Neural progenitor cell (in vitro differentiated cells): ENCODE measurements at regions not wholly inside any gene's neighbourhood (a gene's known extent, or its start where the extent isn't known, plus 50 kb on each side); places are given as distances from the start of the nearest gene placed in this dataset.
A peak's percentile ranks its signal among the peaks of the same experiment; 100 is the strongest.

Experiments used
- DNase-seq: peaks from one replicate; pipeline ENCODE4 v3.0.0-alpha.2; 2016; ENCODE audit warnings: low spot score
- H2AFZ ChIP-seq: fragments of 200-600 bp; sonication (generic); replicated peaks from 2 replicates; pipeline ENCODE4 v1.6.1; 2016; ENCODE audit warnings: antibody characterized with exemption
- H3F3A ChIP-seq: fragments of 200-600 bp; sonication (generic); 2 replicates; pipeline ENCODE4 v1.6.1; 2016; ENCODE audit warnings: antibody characterized with exemption, low read depth
- H3K27ac ChIP-seq: fragments of 200-600 bp; sonication (generic); 2 replicates; pipeline ENCODE4 v1.5.1; 2016; ENCODE audit warnings: mild to moderate bottlenecking
- H3K27me3 ChIP-seq: fragments of 200-600 bp; sonication (generic); 2 replicates; pipeline ENCODE4 v1.6.1; 2016; ENCODE audit warnings: mild to moderate bottlenecking, moderate library complexity
- H3K36me3 ChIP-seq: fragments of 200-600 bp; sonication (generic); 2 replicates; pipeline ENCODE4 v1.5.1; 2016
- H3K4me1 ChIP-seq: fragments of 200-600 bp; sonication (generic); 2 replicates; pipeline ENCODE4 v1.6.1; 2016; ENCODE audit warnings: mixed run types
- H3K4me2 ChIP-seq: fragments of 200-600 bp; sonication (generic); 2 replicates; pipeline ENCODE4 v1.6.1; 2016
- H3K4me3 ChIP-seq: fragments of 200-600 bp; sonication (generic); 2 replicates; pipeline ENCODE4 v1.5.1; 2016
- H3K79me2 ChIP-seq: fragments of 200-600 bp; sonication (generic); 2 replicates; pipeline ENCODE4 v1.6.1; 2016; ENCODE audit warnings: low read depth
- H3K9ac ChIP-seq: fragments of 200-600 bp; sonication (generic); 2 replicates; pipeline ENCODE4 v1.6.1; 2016
- H3K9me3 ChIP-seq: fragments of 200-600 bp; sonication (generic); 2 replicates; pipeline ENCODE4 v1.5.1; 2016; ENCODE audit warnings: low read depth
- H4K20me1 ChIP-seq: fragments of 200-600 bp; sonication (generic); 2 replicates; pipeline ENCODE4 v1.6.1; 2016; ENCODE audit warnings: low read depth
- H3K27ac Mint-ChIP-seq: 3 replicates; pipeline ENCODE4 v1.8.0; 2021; ENCODE audit warnings: mixed read lengths
- H3K27me3 Mint-ChIP-seq: 2 replicates; pipeline ENCODE4 v1.8.0; 2022; ENCODE audit warnings: low read depth, mild to moderate bottlenecking, inconsistent platforms, moderate library complexity, mixed read lengths; ENCODE audit not compliant: insufficient read depth
- H3K36me3 Mint-ChIP-seq: 3 replicates; pipeline ENCODE4 v1.8.0; 2021; ENCODE audit warnings: mixed read lengths
- H3K4me1 Mint-ChIP-seq: 3 replicates; pipeline ENCODE4 v1.8.0; 2021; ENCODE audit warnings: mixed read lengths
- H3K4me3 Mint-ChIP-seq: 3 replicates; pipeline ENCODE4 v1.8.0; 2021; ENCODE audit warnings: mild to moderate bottlenecking, moderate library complexity, mixed read lengths
- H3K9me3 Mint-ChIP-seq: 3 replicates; pipeline ENCODE4 v1.8.0; 2020; ENCODE audit warnings: mixed read lengths
- CTCF ChIP-seq: fragments of 200-600 bp; sonication (generic); IDR thresholded peaks from 2 replicates; pipeline ENCODE4 v1.5.1; 2017; ENCODE audit warnings: antibody characterized with exemption, mild to moderate bottlenecking
- EZH2 ChIP-seq: fragments of 200-600 bp; sonication (generic); IDR thresholded peaks from 2 replicates; pipeline ENCODE4 v1.6.1; 2017; ENCODE audit warnings: antibody characterized with exemption, mild to moderate bottlenecking, moderate library complexity
- EZH2phosphoT487 ChIP-seq: fragments of 200-600 bp; sonication (generic); IDR thresholded peaks from 2 replicates; pipeline ENCODE4 v1.6.1; 2017; ENCODE audit warnings: antibody characterized with exemption

DNA sequence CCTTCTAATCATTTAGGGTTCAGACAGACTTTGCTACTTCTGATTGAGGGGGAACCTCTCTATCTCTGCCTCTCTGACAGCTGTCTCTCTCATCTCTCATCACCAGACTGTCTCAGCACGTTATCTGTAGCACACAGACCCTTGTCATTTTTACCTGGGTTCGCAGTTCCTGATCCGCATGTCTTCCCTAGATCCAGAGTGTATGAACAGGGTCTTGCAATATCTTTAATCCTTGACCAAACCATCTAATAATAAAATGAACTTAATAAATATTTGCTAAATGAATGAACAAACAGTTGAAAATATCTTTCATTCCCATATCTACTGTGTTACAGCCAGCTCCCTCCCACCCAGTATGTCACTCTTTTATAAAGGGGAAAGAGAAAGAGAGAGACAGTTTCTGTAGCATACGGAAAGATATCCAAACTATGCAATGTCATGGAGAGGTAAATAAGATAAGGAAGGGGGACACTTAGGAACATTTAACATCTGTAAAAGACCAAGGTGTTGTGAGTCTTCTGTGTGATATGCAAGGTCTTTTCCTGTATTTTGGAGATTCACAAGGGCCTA, 507.6 kb downstream of the SUCLG1 start:
- Mint-ChIP-seq H3K27ac (no peak overlapping the region), H3K36me3 (no peaks in the 10 kb centered on the region), H3K4me1 (no peaks in the 10 kb centered on the region), H3K9me3 (no peaks in the 10 kb centered on the region), H3K27me3 (no peaks in the 10 kb centered on the region), H3K4me3 (no peak overlapping the region)
- Histone ChIP-seq H3K4me2 (no peak overlapping the region), H2AFZ (no peak overlapping the region), H3K27me3 (no peaks in the 10 kb centered on the region), H3K4me1 (no peaks in the 10 kb centered on the region), H3F3A (no peaks in the 10 kb centered on the region), H3K79me2 (no peaks in the 10 kb centered on the region), H3K36me3 (no peaks in the 10 kb centered on the region), H3K9me3 (no peaks in the 10 kb centered on the region), H3K4me3 (no peak overlapping the region), H4K20me1 (no peaks in the 10 kb centered on the region), H3K9ac (no peak overlapping the region), H3K27ac (no peak overlapping the region)
- no peak for DNase-seq
- TF ChIP-seq EZH2 (no peak), EZH2phosphoT487 (no peak), CTCF (no peak)

- no peaks in the 10 kb centered on the region for H3K9me3 Mint-ChIP-seq
- no peak overlapping the region for H3K27ac Mint-ChIP-seq
- no peaks in the 10 kb centered on the region for H3F3A ChIP-seq
- H2AFZ ChIP-seq, result no peak overlapping the region
- DNase-seq, result no peak
- no peaks in the 10 kb centered on the region for H3K36me3 ChIP-seq
- H3K9ac ChIP-seq, result no peak overlapping the region
- H3K27me3 ChIP-seq, result no peaks in the 10 kb centered on the region
- no peaks in the 10 kb centered on the region for H3K9me3 ChIP-seq
- no peak overlapping the region for H3K27ac ChIP-seq
- H3K36me3 Mint-ChIP-seq, result no peaks in the 10 kb centered on the region
- H3K4me1 Mint-ChIP-seq, result no peaks in the 10 kb centered on the region
- no peak overlapping the region for H3K4me3 Mint-ChIP-seq
- H3K27me3 Mint-ChIP-seq, result no peaks in the 10 kb centered on the region
- H3K4me1 ChIP-seq, result peaks cover 3% of the 10 kb centered on the region
- H3K79me2 ChIP-seq, result no peaks in the 10 kb centered on the region
- H4K20me1 ChIP-seq, result no peaks in the 10 kb centered on the region
- H3K4me3 ChIP-seq, result no peak overlapping the region
- TF ChIP-seq EZH2, result no peak
- H3K4me2 ChIP-seq, result no peak overlapping the region
Measured at GRCh38 chr2:83949361-83949760, 509.7 kb downstream of the SUCLG1 start.

DNA sequence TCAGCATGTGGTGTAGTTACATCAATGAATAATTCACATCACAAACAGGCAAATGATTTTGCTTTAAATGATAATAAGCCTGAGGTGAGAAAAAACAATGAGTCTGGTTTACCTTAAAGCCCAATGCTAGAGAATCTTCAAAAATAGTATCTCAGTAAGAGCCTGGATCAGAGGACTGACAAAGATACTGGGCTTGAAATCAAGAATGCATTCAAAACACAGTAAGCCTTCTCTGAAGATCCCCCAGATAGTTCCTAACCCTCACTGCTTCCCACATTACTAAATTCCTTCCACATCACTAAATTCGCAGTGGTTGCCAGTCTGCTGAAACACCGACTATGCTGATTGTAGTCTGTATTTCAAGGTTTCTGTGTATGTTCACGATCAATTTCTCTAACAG, 514.9 kb downstream of the SUCLG1 start:
- H3K36me3 ChIP-seq, result no peaks in the 10 kb centered on the region
- H3K4me3 ChIP-seq, result no peak overlapping the region
- no peaks in the 10 kb centered on the region for H4K20me1 ChIP-seq
- no peaks in the 10 kb centered on the region for H3K27me3 Mint-ChIP-seq
- TF ChIP-seq EZH2phosphoT487 (no peak), EZH2 (no peak), CTCF (no peak)
- peaks cover 4% of the 10 kb centered on the region for H3K4me1 Mint-ChIP-seq
- H3K4me1 ChIP-seq, result peaks cover 10% of the 10 kb centered on the region
- H3K4me2 ChIP-seq, result no peak overlapping the region
- peak overlapping the region; percentile 1 for H2AFZ ChIP-seq
- H3K27ac Mint-ChIP-seq, result no peak overlapping the region
- H3K27me3 ChIP-seq, result no peaks in the 10 kb centered on the region
- DNase-seq, result peak; percentile 8
- H3K4me3 Mint-ChIP-seq, result no peak overlapping the region
- no peaks in the 10 kb centered on the region for H3F3A ChIP-seq
- H3K9ac ChIP-seq, result no peak overlapping the region
- H3K79me2 ChIP-seq, result no peaks in the 10 kb centered on the region
- no peak overlapping the region for H3K27ac ChIP-seq
- no peaks in the 10 kb centered on the region for H3K36me3 Mint-ChIP-seq
- no peaks in the 10 kb centered on the region for H3K9me3 ChIP-seq
- no peaks in the 10 kb centered on the region for H3K9me3 Mint-ChIP-seq

DNA sequence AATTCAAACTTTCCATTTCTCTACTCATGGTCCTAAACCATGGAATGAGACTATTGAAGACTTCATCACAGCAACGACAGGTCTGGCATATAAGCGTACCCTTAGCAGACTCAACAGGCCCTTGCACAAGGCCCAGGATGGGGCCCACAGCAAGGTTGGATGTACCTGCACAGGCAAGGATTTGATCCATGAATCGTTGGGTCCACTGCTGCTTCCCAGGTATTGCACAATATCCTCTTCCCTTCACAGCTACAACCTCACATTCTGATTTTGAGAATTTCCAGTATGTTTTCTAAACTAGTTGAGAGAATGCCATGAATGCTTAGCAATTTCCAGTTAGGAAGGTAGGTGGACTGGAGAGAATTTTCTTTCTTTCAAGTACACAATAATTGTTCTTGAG, 515.8 kb downstream of the SUCLG1 start:
- Mint-ChIP-seq H3K27me3 (no peaks in the 10 kb centered on the region), H3K36me3 (no peaks in the 10 kb centered on the region), H3K4me3 (no peak overlapping the region), H3K27ac (no peak overlapping the region), H3K4me1 (peaks cover 4% of the 10 kb centered on the region), H3K9me3 (no peaks in the 10 kb centered on the region)
- H3K27me3 ChIP-seq, result no peaks in the 10 kb centered on the region
- H3K9ac ChIP-seq, result no peak overlapping the region
- no peaks in the 10 kb centered on the region for H3K9me3 ChIP-seq
- H3K36me3 ChIP-seq, result no peaks in the 10 kb centered on the region
- no peaks in the 10 kb centered on the region for H3K79me2 ChIP-seq
- H4K20me1 ChIP-seq, result no peaks in the 10 kb centered on the region
- H2AFZ ChIP-seq, result no peak overlapping the region
- H3K4me3 ChIP-seq, result no peak overlapping the region
- no peak for DNase-seq
- H3K4me1 ChIP-seq, result peaks cover 10% of the 10 kb centered on the region
- no peaks in the 10 kb centered on the region for H3F3A ChIP-seq
- TF ChIP-seq EZH2phosphoT487 (no peak), CTCF (no peak)
- no peak overlapping the region for H3K27ac ChIP-seq
- H3K4me2 ChIP-seq, result no peak overlapping the region
